DND-41 (cell line): ENCODE measurements at regions not wholly inside any gene's neighbourhood (a gene's known extent, or its start where the extent isn't known, plus 50 kb on each side); places are given as distances from the start of the nearest gene placed in this dataset.

Experiments
- EZH2 ChIP-seq: IDR thresholded peaks from 3 replicates; pipeline ENCODE4 v1.6.1; 2012; ENCODE audit warnings: borderline replicate concordance, low read depth, mild to moderate bottlenecking, moderate library complexity, low read length, inconsistent platforms; ENCODE audit not compliant: severe bottlenecking
- TF ChIP-seq, protein P1 (sequence below): IDR thresholded peaks from 2 replicates; pipeline ENCODE4 v1.5.1; 2012; ENCODE audit warnings: borderline replicate concordance, low read length, moderate library complexity, mild to moderate bottlenecking; ENCODE audit not compliant: poor library complexity, severe bottlenecking; ENCODE audit errors: extremely low read depth

GRCh38 chr2:7165736-7166135, 248.5 kb downstream of the RNF144A start:
- TF ChIP-seq, protein P1, sequence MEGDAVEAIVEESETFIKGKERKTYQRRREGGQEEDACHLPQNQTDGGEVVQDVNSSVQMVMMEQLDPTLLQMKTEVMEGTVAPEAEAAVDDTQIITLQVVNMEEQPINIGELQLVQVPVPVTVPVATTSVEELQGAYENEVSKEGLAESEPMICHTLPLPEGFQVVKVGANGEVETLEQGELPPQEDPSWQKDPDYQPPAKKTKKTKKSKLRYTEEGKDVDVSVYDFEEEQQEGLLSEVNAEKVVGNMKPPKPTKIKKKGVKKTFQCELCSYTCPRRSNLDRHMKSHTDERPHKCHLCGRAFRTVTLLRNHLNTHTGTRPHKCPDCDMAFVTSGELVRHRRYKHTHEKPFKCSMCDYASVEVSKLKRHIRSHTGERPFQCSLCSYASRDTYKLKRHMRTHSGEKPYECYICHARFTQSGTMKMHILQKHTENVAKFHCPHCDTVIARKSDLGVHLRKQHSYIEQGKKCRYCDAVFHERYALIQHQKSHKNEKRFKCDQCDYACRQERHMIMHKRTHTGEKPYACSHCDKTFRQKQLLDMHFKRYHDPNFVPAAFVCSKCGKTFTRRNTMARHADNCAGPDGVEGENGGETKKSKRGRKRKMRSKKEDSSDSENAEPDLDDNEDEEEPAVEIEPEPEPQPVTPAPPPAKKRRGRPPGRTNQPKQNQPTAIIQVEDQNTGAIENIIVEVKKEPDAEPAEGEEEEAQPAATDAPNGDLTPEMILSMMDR, result no peak
- no peak for TF ChIP-seq EZH2
